ENCODE measurements at regions not wholly inside any gene's neighbourhood (a gene's known extent, or its start where the extent isn't known, plus 50 kb on each side); places are given as distances from the start of the nearest gene placed in this dataset.
"Not testable (repeated sequence)": the region's sequence is repeated elsewhere in the genome, so short reads cannot be mapped to it uniquely, and the experiment has no call there.

GRCh38 chr3:178203165-178203564 is 333.1 kb upstream of the KCNMB2 start:
- no peak for DNase-seq

- no peak for DNase-seq
These were observed 332.6 kb upstream of the KCNMB2 start for GRCh38 chr3:178203650-178204049.

- no peak for DNase-seq
These were observed 330.5 kb upstream of the KCNMB2 start for GRCh38 chr3:178205740-178206139.

- no peak for DNase-seq
These were observed 329.7 kb upstream of the KCNMB2 start for GRCh38 chr3:178206521-178206920.

GRCh38 chr3:178207161-178207560 is 329.1 kb upstream of the KCNMB2 start:
- DNase-seq, result not testable (repeated sequence)

GRCh38 chr3:178207627-178208026 is 328.6 kb upstream of the KCNMB2 start:
- DNase-seq, result not testable (repeated sequence)

- not testable (repeated sequence) for DNase-seq
These were observed 327.1 kb upstream of the KCNMB2 start for GRCh38 chr3:178209116-178209515.

- DNase-seq, result not testable (repeated sequence)
These were observed 326.6 kb upstream of the KCNMB2 start for GRCh38 chr3:178209618-178210017.

- DNase-seq, result not testable (repeated sequence)
These were observed 325.1 kb upstream of the KCNMB2 start for GRCh38 chr3:178211086-178211485.

GRCh38 chr3:178217479-178217878 is 318.8 kb upstream of the KCNMB2 start:
- no peak for DNase-seq

GRCh38 chr3:178218231-178218630 is 318.0 kb upstream of the KCNMB2 start:
- no peak for DNase-seq

GRCh38 chr3:178219661-178220060 is 316.6 kb upstream of the KCNMB2 start:
- DNase-seq, result not testable (repeated sequence)

- no peak for DNase-seq
These were observed 312.4 kb upstream of the KCNMB2 start for GRCh38 chr3:178223876-178224275.

GRCh38 chr3:178226094-178226493 is 310.1 kb upstream of the KCNMB2 start:
- no peak for DNase-seq

GRCh38 chr3:178231645-178232044 is 304.6 kb upstream of the KCNMB2 start:
- DNase-seq, result no peak

GRCh38 chr3:178233371-178234071 is 302.7 kb upstream of the KCNMB2 start:
- no peak for DNase-seq

GRCh38 chr3:178236555-178237277 is 299.5 kb upstream of the KCNMB2 start:
- DNase-seq, result no peak

GRCh38 chr3:178238179-178238578 is 298.1 kb upstream of the KCNMB2 start:
- DNase-seq, result no peak

- no peak for DNase-seq
These were observed 291.2 kb upstream of the KCNMB2 start for GRCh38 chr3:178244733-178245709.

- DNase-seq, result no peak
These were observed 290.2 kb upstream of the KCNMB2 start for GRCh38 chr3:178246004-178246403.

- DNase-seq, result no peak
These were observed 280.9 kb upstream of the KCNMB2 start for GRCh38 chr3:178255315-178255714.

- DNase-seq, result no peak
These were observed 278.7 kb upstream of the KCNMB2 start for GRCh38 chr3:178257491-178257890.

- DNase-seq, result no peak
These were observed 278.1 kb upstream of the KCNMB2 start for GRCh38 chr3:178258121-178258520.

All from CD4-positive, alpha-beta T cell treated with Interleukin-12 subunit alpha and Interleukin-12 subunit beta, for 1 hour (primary cell).